ENCODE measurements at regions not wholly inside any gene's neighbourhood (a gene's known extent, or its start where the extent isn't known, plus 50 kb on each side); places are given as distances from the start of the nearest gene placed in this dataset.

GRCh38 chr2:192886636-192887035 lies 691.9 kb upstream of the TMEFF2 start:
- DNase-seq: no peak

GRCh38 chr2:192885569-192886160 lies 690.9 kb upstream of the TMEFF2 start:
- no peak for DNase-seq

- DNase-seq: no peak
Observed at GRCh38 chr2:192877159-192877558, 682.4 kb upstream of the TMEFF2 start.

- no peak for DNase-seq
Observed at GRCh38 chr2:192876698-192877097, 682.0 kb upstream of the TMEFF2 start.

- no peak for DNase-seq
Observed at GRCh38 chr2:192854706-192855105, 660.0 kb upstream of the TMEFF2 start.

GRCh38 chr2:192854031-192854430 lies 659.3 kb upstream of the TMEFF2 start:
- DNase-seq: no peak

- DNase-seq: no peak
Observed at GRCh38 chr2:192828947-192829346, 634.2 kb upstream of the TMEFF2 start.

- DNase-seq: no peak
Observed at GRCh38 chr2:192828175-192828574, 633.4 kb upstream of the TMEFF2 start.

- no peak for DNase-seq
Observed at GRCh38 chr2:192827735-192828134, 633.0 kb upstream of the TMEFF2 start.

GRCh38 chr2:192814376-192814775 lies 619.6 kb upstream of the TMEFF2 start:
- DNase-seq: no peak

- DNase-seq: no peak
Observed at GRCh38 chr2:192813341-192813740, 618.6 kb upstream of the TMEFF2 start.

- DNase-seq: no peak
Observed at GRCh38 chr2:192809173-192809572, 614.4 kb upstream of the TMEFF2 start.

GRCh38 chr2:192783643-192784042 lies 588.9 kb upstream of the TMEFF2 start:
- DNase-seq: no peak

GRCh38 chr2:192775459-192776262 lies 580.9 kb upstream of the TMEFF2 start:
- DNase-seq: no peak

- no peak for DNase-seq
Observed at GRCh38 chr2:192775011-192775410, 580.3 kb upstream of the TMEFF2 start.

- no peak for DNase-seq
Observed at GRCh38 chr2:192773044-192773443, 578.3 kb upstream of the TMEFF2 start.

- DNase-seq: peak; percentile 5
Observed at GRCh38 chr2:192749611-192750200, 555.0 kb upstream of the TMEFF2 start.

GRCh38 chr2:192741889-192742288 lies 547.2 kb upstream of the TMEFF2 start:
- no peak for DNase-seq

GRCh38 chr2:192735447-192735846 lies 540.7 kb upstream of the TMEFF2 start:
- DNase-seq: no peak

GRCh38 chr2:192729369-192729768 lies 534.6 kb upstream of the TMEFF2 start:
- DNase-seq: no peak

GRCh38 chr2:192725991-192726390 lies 531.3 kb upstream of the TMEFF2 start:
- DNase-seq: no peak

- DNase-seq: no peak
Observed at GRCh38 chr2:192719629-192720028, 524.9 kb upstream of the TMEFF2 start.

GRCh38 chr2:192718340-192718739 lies 523.6 kb upstream of the TMEFF2 start:
- DNase-seq: no peak

- DNase-seq: no peak
Observed at GRCh38 chr2:192700934-192701333, 506.2 kb upstream of the TMEFF2 start.

Measured in fibroblast of skin of back (primary cell).